NCI-H446 treated with DMSO at 0.1 percent for 48 hours (cell line): ENCODE measurements at regions not wholly inside any gene's neighbourhood (a gene's known extent, or its start where the extent isn't known, plus 50 kb on each side); places are given as distances from the start of the nearest gene placed in this dataset.

ENCODE experiments used
- DNase-seq: peaks from one replicate; lab custom pipeline; 2025; lab: John Stamatoyannopoulos, UW

- peak; percentile 88 for DNase-seq
Measured at GRCh38 chr9:89746385-89747116, 141.7 kb downstream of the GADD45G start.

GRCh38 chr9:89747596-89747995, 142.8 kb downstream of the GADD45G start:
- no peak for DNase-seq

GRCh38 chr9:89748021-89748670, 143.3 kb downstream of the GADD45G start:
- no peak for DNase-seq

- DNase-seq = no peak
Measured at GRCh38 chr9:89748831-89749499, 144.2 kb downstream of the GADD45G start.

- DNase-seq = no peak
Measured at GRCh38 chr9:89749500-89750116, 144.8 kb downstream of the GADD45G start.

- DNase-seq = peak; percentile 28
Measured at GRCh38 chr9:89750117-89750791, 145.4 kb downstream of the GADD45G start.

- no peak for DNase-seq
Measured at GRCh38 chr9:89751079-89751825, 146.4 kb downstream of the GADD45G start.

- no peak for DNase-seq
Measured at GRCh38 chr9:89752154-89752553, 147.3 kb downstream of the GADD45G start.

- DNase-seq = no peak
Measured at GRCh38 chr9:89753472-89754055, 148.8 kb downstream of the GADD45G start.

GRCh38 chr9:89754193-89754592, 149.4 kb downstream of the GADD45G start:
- DNase-seq = no peak

- peak; percentile 71 for DNase-seq
Measured at GRCh38 chr9:89755821-89756220, 151.0 kb downstream of the GADD45G start.

- no peak for DNase-seq
Measured at GRCh38 chr9:89756891-89757537, 152.2 kb downstream of the GADD45G start.

- no peak for DNase-seq
Measured at GRCh38 chr9:89757776-89758528, 153.1 kb downstream of the GADD45G start.

GRCh38 chr9:89759572-89759971, 154.8 kb downstream of the GADD45G start:
- DNase-seq = no peak

GRCh38 chr9:89760123-89760522, 155.3 kb downstream of the GADD45G start:
- no peak for DNase-seq

GRCh38 chr9:89764217-89764616, 159.4 kb downstream of the GADD45G start:
- DNase-seq = no peak

- no peak for DNase-seq
Measured at GRCh38 chr9:89765211-89765946, 160.6 kb downstream of the GADD45G start.

GRCh38 chr9:89766991-89767390, 162.2 kb downstream of the GADD45G start:
- DNase-seq = no peak

- DNase-seq = no peak
Measured at GRCh38 chr9:89768051-89768450, 163.2 kb downstream of the GADD45G start.
